ENCODE measurements at regions not wholly inside any gene's neighbourhood (a gene's known extent, or its start where the extent isn't known, plus 50 kb on each side); places are given as distances from the start of the nearest gene placed in this dataset.

- H3K4me3 Mint-ChIP-seq = no peak overlapping the region
- H3K4me3 ChIP-seq = no peak overlapping the region
- no peaks in the 10 kb centered on the region for H4K20me1 ChIP-seq (ENCODE audit: low read depth)
- no peaks in the 10 kb centered on the region for H3K9me3 Mint-ChIP-seq
- H3K27me3 Mint-ChIP-seq (ENCODE audit: insufficient read depth, low read depth) = peaks cover 14% of the 10 kb centered on the region
- H3K9ac ChIP-seq = no peak overlapping the region
- no peaks in the 10 kb centered on the region for H3K79me2 ChIP-seq (ENCODE audit: low read depth)
- H3K4me1 ChIP-seq = peaks cover 7% of the 10 kb centered on the region
- peak overlapping the region; percentile 28 for H3K27ac Mint-ChIP-seq
- no peaks in the 10 kb centered on the region for H3K36me3 Mint-ChIP-seq
- H2AFZ ChIP-seq (replicated peaks) = no peak overlapping the region
- peaks cover 37% of the 10 kb centered on the region for H3K4me1 Mint-ChIP-seq
- no peaks in the 10 kb centered on the region for H3K9me3 ChIP-seq (ENCODE audit: low read depth)
- H3K27me3 ChIP-seq = no peaks in the 10 kb centered on the region
- H3K36me3 ChIP-seq = no peaks in the 10 kb centered on the region
- H3F3A ChIP-seq (ENCODE audit: low read depth) = no peaks in the 10 kb centered on the region
- TF ChIP-seq CTCF (IDR thresholded peaks at IDR 0.05) = no peak
- no peak for TF ChIP-seq EZH2phosphoT487 (IDR thresholded peaks at IDR 0.05)
- TF ChIP-seq EZH2 (IDR thresholded peaks at IDR 0.05) = no peak
- DNase-seq (ENCODE audit: low spot score) = no peak
- no peak overlapping the region for H3K27ac ChIP-seq
- H3K4me2 ChIP-seq = peak overlapping the region; percentile 0
These were observed 368.9 kb downstream of the BUD13 start for GRCh38 chr11:116403794-116404461.

- Histone ChIP-seq H3K9ac (no peak overlapping the region), H4K20me1 (ENCODE audit: low read depth) (no peaks in the 10 kb centered on the region), H3F3A (ENCODE audit: low read depth) (no peaks in the 10 kb centered on the region), H3K9me3 (ENCODE audit: low read depth) (no peaks in the 10 kb centered on the region), H3K4me3 (no peak overlapping the region), H3K27me3 (no peaks in the 10 kb centered on the region), H3K4me2 (no peak overlapping the region), H2AFZ (replicated peaks) (no peak overlapping the region), H3K79me2 (ENCODE audit: low read depth) (no peaks in the 10 kb centered on the region), H3K27ac (no peak overlapping the region), H3K4me1 (peaks cover 7% of the 10 kb centered on the region), H3K36me3 (no peaks in the 10 kb centered on the region)
- no peaks in the 10 kb centered on the region for H3K36me3 Mint-ChIP-seq
- DNase-seq (ENCODE audit: low spot score) = no peak
- no peak overlapping the region for H3K4me3 Mint-ChIP-seq
- peak overlapping the region; percentile 39 for H3K27ac Mint-ChIP-seq
- H3K27me3 Mint-ChIP-seq (ENCODE audit: insufficient read depth, low read depth) = peaks cover 2% of the 10 kb centered on the region
- TF ChIP-seq EZH2phosphoT487 (IDR thresholded peaks at IDR 0.05) (no peak), EZH2 (IDR thresholded peaks at IDR 0.05) (no peak), CTCF (IDR thresholded peaks at IDR 0.05) (no peak)
- H3K9me3 Mint-ChIP-seq = no peaks in the 10 kb centered on the region
- peaks cover 22% of the 10 kb centered on the region for H3K4me1 Mint-ChIP-seq
These were observed 372.7 kb downstream of the BUD13 start for GRCh38 chr11:116400081-116400480.

- H3K36me3 Mint-ChIP-seq = no peaks in the 10 kb centered on the region
- H3K4me2 ChIP-seq = no peak overlapping the region
- peaks cover 12% of the 10 kb centered on the region for H3K9me3 Mint-ChIP-seq
- TF ChIP-seq CTCF (IDR thresholded peaks at IDR 0.05) (no peak), EZH2 (IDR thresholded peaks at IDR 0.05) (no peak), EZH2phosphoT487 (IDR thresholded peaks at IDR 0.05) (no peak)
- DNase-seq (ENCODE audit: low spot score) = no peak
- no peak overlapping the region for H3K27ac ChIP-seq
- H3K9me3 ChIP-seq (ENCODE audit: low read depth) = no peaks in the 10 kb centered on the region
- H3K27ac Mint-ChIP-seq = no peak overlapping the region
- H3K4me3 ChIP-seq = no peak overlapping the region
- no peaks in the 10 kb centered on the region for H3K36me3 ChIP-seq
- H3K9ac ChIP-seq = no peak overlapping the region
- no peaks in the 10 kb centered on the region for H3K79me2 ChIP-seq (ENCODE audit: low read depth)
- H3F3A ChIP-seq (ENCODE audit: low read depth) = no peaks in the 10 kb centered on the region
- H3K4me1 Mint-ChIP-seq = peaks cover 10% of the 10 kb centered on the region
- no peaks in the 10 kb centered on the region for H3K27me3 Mint-ChIP-seq (ENCODE audit: insufficient read depth, low read depth)
- no peak overlapping the region for H3K4me3 Mint-ChIP-seq
- no peaks in the 10 kb centered on the region for H3K4me1 ChIP-seq
- H4K20me1 ChIP-seq (ENCODE audit: low read depth) = no peaks in the 10 kb centered on the region
- no peaks in the 10 kb centered on the region for H3K27me3 ChIP-seq
- no peak overlapping the region for H2AFZ ChIP-seq (replicated peaks)
These were observed 375.1 kb downstream of the BUD13 start for GRCh38 chr11:116397602-116398084.
